OCI-LY7 (cell line): ENCODE measurements at regions not wholly inside any gene's neighbourhood (a gene's known extent, or its start where the extent isn't known, plus 50 kb on each side); places are given as distances from the start of the nearest gene placed in this dataset.

Experiments
- CTCF ChIP-seq: fragments of 200-600 bp; sonication (generic); conservative IDR thresholded peaks from 2 replicates; pipeline ENCODE4 v1.5.1; 2014; ENCODE audit warnings: mild to moderate bottlenecking, antibody characterized with exemption, low read length, moderate library complexity, mixed read lengths
- EZH2phosphoT487 ChIP-seq: fragments of 200-600 bp; sonication (generic); IDR thresholded peaks from 2 replicates; pipeline ENCODE4 v1.6.1; 2018; ENCODE audit warnings: low read depth, borderline replicate concordance, mild to moderate bottlenecking, mixed run types, antibody characterized with exemption, low read length, moderate library complexity, mixed read lengths

- no peak for TF ChIP-seq CTCF
- no peak for TF ChIP-seq EZH2phosphoT487
Observed at GRCh38 chr5:122639033-122639432, 135.8 kb upstream of the SNX2 start.
